ENCODE measurements at regions not wholly inside any gene's neighbourhood (a gene's known extent, or its start where the extent isn't known, plus 50 kb on each side); places are given as distances from the start of the nearest gene placed in this dataset.

DNA sequence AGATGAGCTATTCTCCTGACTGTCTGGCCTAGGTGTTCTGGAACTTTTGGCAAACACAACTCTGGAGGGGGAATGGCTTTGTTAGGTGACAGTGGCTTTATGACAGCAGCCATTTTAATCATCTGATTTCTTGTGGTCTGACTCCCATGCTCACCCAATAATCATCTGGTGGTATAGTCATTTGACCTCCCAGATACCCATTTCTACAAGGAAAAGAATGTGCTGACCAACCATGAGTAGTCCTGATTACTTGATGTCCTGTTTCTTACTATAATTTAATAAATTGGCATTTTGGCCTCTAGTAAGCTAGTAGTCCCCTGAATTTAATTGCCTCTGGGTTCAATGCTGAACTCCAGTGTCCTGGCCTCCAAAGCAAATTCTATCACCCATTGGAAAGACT lies 109.9 kb upstream of the DUSP21 start:
- Histone ChIP-seq H3K9me3 (replicated peaks in 1 of 3) (no peaks in the 10 kb centered on the region), H3K4me3 (no peak overlapping the region), H3K27ac (no peak overlapping the region), H3K36me3 (replicated peaks in 1 of 2) (no peaks in the 10 kb centered on the region), H3K27me3 (no peaks in the 10 kb centered on the region), H3K4me1 (replicated peaks in 1 of 2) (no peaks in the 10 kb centered on the region)
- no peak for DNase-seq
- TF ChIP-seq, protein P1, sequence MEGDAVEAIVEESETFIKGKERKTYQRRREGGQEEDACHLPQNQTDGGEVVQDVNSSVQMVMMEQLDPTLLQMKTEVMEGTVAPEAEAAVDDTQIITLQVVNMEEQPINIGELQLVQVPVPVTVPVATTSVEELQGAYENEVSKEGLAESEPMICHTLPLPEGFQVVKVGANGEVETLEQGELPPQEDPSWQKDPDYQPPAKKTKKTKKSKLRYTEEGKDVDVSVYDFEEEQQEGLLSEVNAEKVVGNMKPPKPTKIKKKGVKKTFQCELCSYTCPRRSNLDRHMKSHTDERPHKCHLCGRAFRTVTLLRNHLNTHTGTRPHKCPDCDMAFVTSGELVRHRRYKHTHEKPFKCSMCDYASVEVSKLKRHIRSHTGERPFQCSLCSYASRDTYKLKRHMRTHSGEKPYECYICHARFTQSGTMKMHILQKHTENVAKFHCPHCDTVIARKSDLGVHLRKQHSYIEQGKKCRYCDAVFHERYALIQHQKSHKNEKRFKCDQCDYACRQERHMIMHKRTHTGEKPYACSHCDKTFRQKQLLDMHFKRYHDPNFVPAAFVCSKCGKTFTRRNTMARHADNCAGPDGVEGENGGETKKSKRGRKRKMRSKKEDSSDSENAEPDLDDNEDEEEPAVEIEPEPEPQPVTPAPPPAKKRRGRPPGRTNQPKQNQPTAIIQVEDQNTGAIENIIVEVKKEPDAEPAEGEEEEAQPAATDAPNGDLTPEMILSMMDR (IDR thresholded peaks at IDR 0.05), result no peak
- no peak for TF ChIP-seq POLR2A (IDR thresholded peaks at IDR 0.05)
- intact Hi-C loops (cut with DNase I), result no loop called here

GRCh38 chrX:44731160-44731559 lies 112.7 kb upstream of the DUSP21 start:
- H3K4me3 ChIP-seq, result no peak overlapping the region
- no peaks in the 10 kb centered on the region for H3K27me3 ChIP-seq
- H3K9me3 ChIP-seq (replicated peaks in 1 of 3), result no peaks in the 10 kb centered on the region
- no peak for DNase-seq
- intact Hi-C loops (cut with DNase I), result no loop called here
- TF ChIP-seq, protein P1 (IDR thresholded peaks at IDR 0.05), result no peak
- no peak for TF ChIP-seq POLR2A (IDR thresholded peaks at IDR 0.05)
- WGBS, 4 donors, result 52 to 66% (median 54%) methylated on average over 2 of the region's 2 CpGs
- no peaks in the 10 kb centered on the region for H3K36me3 ChIP-seq (replicated peaks in 1 of 2)
- no peaks in the 10 kb centered on the region for H3K4me1 ChIP-seq (replicated peaks in 1 of 2)
- no peak overlapping the region for H3K27ac ChIP-seq

DNA sequence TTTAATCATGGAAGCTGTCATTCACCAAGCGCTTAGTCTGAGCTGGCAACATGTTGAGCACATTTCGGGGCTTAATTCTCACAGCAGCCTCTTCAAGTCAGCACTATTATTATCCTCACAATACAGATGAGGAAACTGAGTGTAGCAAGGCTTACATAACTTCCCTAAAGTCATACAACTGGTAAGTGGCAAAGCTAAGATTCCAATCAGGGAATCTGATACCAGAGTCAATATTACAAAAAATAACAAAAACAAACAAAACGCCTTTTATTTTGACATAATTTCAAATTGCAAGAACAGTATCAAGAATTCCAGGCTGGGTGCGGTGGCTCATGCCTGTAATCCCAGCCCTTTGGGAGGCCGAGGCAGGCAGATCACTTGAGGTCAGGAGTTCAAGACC lies 120.4 kb upstream of the DUSP21 start:
- no peaks in the 10 kb centered on the region for H3K36me3 ChIP-seq (replicated peaks in 1 of 2)
- no peak for DNase-seq
- H3K4me1 ChIP-seq (replicated peaks in 1 of 2), result no peaks in the 10 kb centered on the region
- WGBS, 4 donors, result 73 to 85% (median 81%) methylated on average over 3 to 5 of the region's 5 CpGs
- intact Hi-C loops (cut with DNase I), result no loop called here
- H3K9me3 ChIP-seq (replicated peaks in 1 of 3), result no peaks in the 10 kb centered on the region
- no peak overlapping the region for H3K4me3 ChIP-seq
- TF ChIP-seq, protein P1 (IDR thresholded peaks at IDR 0.05), result no peak
- no peak for TF ChIP-seq POLR2A (IDR thresholded peaks at IDR 0.05)
- peaks cover 19% of the 10 kb centered on the region for H3K27me3 ChIP-seq
- H3K27ac ChIP-seq, result no peak overlapping the region

- H3K9me3 ChIP-seq (replicated peaks in 1 of 3), result no peaks in the 10 kb centered on the region
- 67 to 76% (median 74%) methylated on average over 5 of the region's 5 CpGs for WGBS, 4 donors
- DNase-seq, result no peak
- H3K4me1 ChIP-seq (replicated peaks in 1 of 2), result no peaks in the 10 kb centered on the region
- H3K27me3 ChIP-seq, result no peaks in the 10 kb centered on the region
- TF ChIP-seq, protein P1 (IDR thresholded peaks at IDR 0.05), result no peak
- TF ChIP-seq POLR2A (IDR thresholded peaks at IDR 0.05), result no peak
- H3K36me3 ChIP-seq (replicated peaks in 1 of 2), result no peaks in the 10 kb centered on the region
- H3K4me3 ChIP-seq, result no peak overlapping the region
- intact Hi-C loops (cut with DNase I), result no loop called here
- H3K27ac ChIP-seq, result no peak overlapping the region
Observed at GRCh38 chrX:44708470-44708869, 135.4 kb upstream of the DUSP21 start.

All from adrenal gland (tissue), 9 donors.